ENCODE measurements at regions not wholly inside any gene's neighbourhood (a gene's known extent, or its start where the extent isn't known, plus 50 kb on each side); places are given as distances from the start of the nearest gene placed in this dataset.

DNA sequence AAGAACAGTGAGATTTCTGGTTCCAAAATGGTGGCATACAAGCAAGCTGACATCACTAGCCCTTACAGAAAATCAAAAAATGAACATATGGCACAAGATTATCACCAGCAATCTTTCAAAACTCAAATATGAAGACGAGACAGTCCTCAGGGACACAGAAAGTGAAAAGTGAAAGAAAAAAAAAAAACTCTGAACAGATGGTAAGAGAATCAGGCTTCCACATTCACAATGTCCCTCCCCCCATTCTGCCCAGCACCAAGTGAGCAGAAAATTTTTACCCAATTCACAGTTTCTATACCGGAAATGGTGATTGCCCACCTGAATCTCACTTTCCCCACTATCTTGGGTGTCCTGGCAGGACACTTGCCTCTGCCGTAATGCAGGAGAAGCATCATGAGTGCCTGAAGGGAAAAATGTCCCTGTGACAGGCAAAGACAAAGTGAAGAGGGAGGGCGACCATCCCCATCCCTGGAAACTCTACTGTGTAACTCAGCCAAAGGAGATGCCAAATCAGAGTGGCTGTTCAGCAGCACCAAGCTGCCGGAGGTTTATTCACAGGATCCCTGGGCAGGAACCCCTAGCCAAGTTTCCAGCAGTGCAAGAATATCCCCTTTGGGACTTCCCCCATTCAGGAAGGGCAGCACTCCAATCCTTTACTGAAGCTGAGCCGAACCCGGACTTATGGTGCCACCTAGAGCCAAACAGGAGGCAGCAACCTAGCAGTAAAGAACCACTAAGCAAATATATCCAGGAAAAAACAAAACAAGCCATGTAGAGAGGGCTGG, 312.2 kb downstream of the LRATD1 start:
- DNase-seq = peak in 1 of 5 donors; percentile 4
- intact Hi-C loops (cut with DNase I) = no loop called here
- no peak for FAIRE-seq
- H3K36me3 ChIP-seq (ENCODE audit: control insufficient read depth in 2 of 3, insufficient read depth in 3 of 3, low read length in 3 of 3) = no peaks in the 10 kb centered on the region
- no peak overlapping the region for H3K9ac ChIP-seq (ENCODE audit: low read length in 3 of 3)
- no peaks in the 10 kb centered on the region for H3K9me3 ChIP-seq (ENCODE audit: control insufficient read depth in 2 of 3, insufficient read depth in 1 of 3, low read length in 3 of 3)
- no peaks in the 10 kb centered on the region for H3K4me1 ChIP-seq (ENCODE audit: control insufficient read depth in 2 of 3, insufficient read depth in 2 of 3, low read depth in 1 of 3, low read length in 3 of 3)
- H3K27me3 ChIP-seq (ENCODE audit: control insufficient read depth, insufficient read depth, low read length) = no peaks in the 10 kb centered on the region
- TF ChIP-seq, protein P1, sequence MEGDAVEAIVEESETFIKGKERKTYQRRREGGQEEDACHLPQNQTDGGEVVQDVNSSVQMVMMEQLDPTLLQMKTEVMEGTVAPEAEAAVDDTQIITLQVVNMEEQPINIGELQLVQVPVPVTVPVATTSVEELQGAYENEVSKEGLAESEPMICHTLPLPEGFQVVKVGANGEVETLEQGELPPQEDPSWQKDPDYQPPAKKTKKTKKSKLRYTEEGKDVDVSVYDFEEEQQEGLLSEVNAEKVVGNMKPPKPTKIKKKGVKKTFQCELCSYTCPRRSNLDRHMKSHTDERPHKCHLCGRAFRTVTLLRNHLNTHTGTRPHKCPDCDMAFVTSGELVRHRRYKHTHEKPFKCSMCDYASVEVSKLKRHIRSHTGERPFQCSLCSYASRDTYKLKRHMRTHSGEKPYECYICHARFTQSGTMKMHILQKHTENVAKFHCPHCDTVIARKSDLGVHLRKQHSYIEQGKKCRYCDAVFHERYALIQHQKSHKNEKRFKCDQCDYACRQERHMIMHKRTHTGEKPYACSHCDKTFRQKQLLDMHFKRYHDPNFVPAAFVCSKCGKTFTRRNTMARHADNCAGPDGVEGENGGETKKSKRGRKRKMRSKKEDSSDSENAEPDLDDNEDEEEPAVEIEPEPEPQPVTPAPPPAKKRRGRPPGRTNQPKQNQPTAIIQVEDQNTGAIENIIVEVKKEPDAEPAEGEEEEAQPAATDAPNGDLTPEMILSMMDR (IDR thresholded peaks at IDR 0.05; ENCODE audit: borderline replicate concordance, extremely low read depth, insufficient read depth) = peak; percentile 29
- H3K4me3 ChIP-seq (ENCODE audit: low read length in 3 of 3) = no peak overlapping the region
- H3K27ac ChIP-seq (ENCODE audit: low read depth in 2 of 2, low read length in 2 of 2) = no peak overlapping the region

DNA sequence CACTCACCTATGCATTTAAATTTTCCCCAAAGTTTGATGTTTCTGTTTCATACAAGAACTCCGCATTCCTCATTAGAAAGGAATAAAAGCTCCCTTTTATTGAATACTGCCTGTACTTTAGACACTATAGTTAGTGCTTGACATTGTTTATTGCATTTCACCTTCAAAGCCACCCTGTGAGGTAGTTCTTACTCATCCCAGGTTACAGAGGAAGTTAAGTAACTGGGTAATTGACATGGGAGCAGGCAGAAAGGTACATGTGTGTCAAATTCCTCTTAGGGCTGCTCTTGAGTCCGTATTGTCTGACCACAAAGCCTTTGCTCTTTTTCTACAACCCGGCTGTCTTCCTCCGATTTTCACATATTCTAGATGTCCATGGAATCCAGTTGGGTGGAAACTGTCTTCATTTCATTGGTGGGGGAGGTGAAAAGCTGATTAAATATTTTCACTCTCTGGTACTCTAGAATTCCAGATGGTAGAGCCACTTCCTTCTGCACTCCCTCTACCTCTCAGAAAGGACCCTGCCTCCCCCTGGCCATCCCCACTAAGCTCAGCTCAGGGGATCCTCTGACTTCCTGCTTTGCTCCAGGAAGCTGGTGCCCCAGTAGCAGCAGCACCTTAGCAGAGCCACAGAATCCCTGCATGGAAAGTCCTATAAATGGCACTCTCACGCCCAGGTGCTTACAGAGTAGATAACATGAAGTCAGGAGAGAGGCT, 319.2 kb downstream of the LRATD1 start:
- H3K4me1 ChIP-seq (ENCODE audit: control insufficient read depth in 2 of 3, insufficient read depth in 2 of 3, low read depth in 1 of 3, low read length in 3 of 3) = no peaks in the 10 kb centered on the region
- no peak for DNase-seq
- H3K27me3 ChIP-seq (ENCODE audit: control insufficient read depth, insufficient read depth, low read length) = no peaks in the 10 kb centered on the region
- no peak overlapping the region for H3K27ac ChIP-seq (ENCODE audit: low read depth in 2 of 2, low read length in 2 of 2)
- H3K36me3 ChIP-seq (ENCODE audit: control insufficient read depth in 2 of 3, insufficient read depth in 3 of 3, low read length in 3 of 3) = no peaks in the 10 kb centered on the region
- intact Hi-C loops (cut with DNase I) = no loop called here
- no peak overlapping the region for H3K4me3 ChIP-seq (ENCODE audit: low read length in 3 of 3)
- TF ChIP-seq, protein P1 (IDR thresholded peaks at IDR 0.05; ENCODE audit: borderline replicate concordance, extremely low read depth, insufficient read depth) = no peak
- no peak for FAIRE-seq
- H3K9ac ChIP-seq (ENCODE audit: low read length in 3 of 3) = no peak overlapping the region
- H3K9me3 ChIP-seq (ENCODE audit: control insufficient read depth in 2 of 3, insufficient read depth in 1 of 3, low read length in 3 of 3) = no peaks in the 10 kb centered on the region

DNA sequence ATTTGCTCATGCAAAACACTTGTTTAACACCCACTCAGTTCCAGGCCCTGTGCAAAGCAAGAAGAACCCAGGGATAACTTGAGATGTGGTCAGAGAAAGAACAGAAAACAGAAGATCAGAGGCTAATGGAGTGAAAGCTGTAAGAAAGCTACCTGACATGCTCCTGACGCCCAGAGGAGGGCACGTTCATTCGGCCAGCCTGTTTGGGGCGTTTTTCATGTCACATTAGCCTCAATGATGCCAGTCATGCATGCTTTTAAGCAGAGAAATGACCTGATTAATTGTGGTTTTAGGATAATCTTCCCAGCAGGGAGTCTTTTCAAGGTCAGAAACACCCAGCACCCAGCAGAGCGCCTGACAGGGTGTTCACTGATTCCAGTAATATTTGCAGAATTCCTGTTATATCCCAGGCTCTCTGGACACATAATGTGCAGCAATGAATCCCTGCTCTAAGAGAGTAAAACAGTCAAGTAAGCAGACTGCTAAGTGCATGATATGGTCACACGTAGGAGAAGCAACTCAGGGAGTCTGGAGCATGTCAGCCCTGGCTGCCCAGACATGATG, 320.0 kb downstream of the LRATD1 start:
- Histone ChIP-seq H3K4me3 (ENCODE audit: low read length in 3 of 3) (no peak overlapping the region), H3K4me1 (ENCODE audit: control insufficient read depth in 2 of 3, insufficient read depth in 2 of 3, low read depth in 1 of 3, low read length in 3 of 3) (no peaks in the 10 kb centered on the region), H3K27me3 (ENCODE audit: control insufficient read depth, insufficient read depth, low read length) (no peaks in the 10 kb centered on the region), H3K9me3 (ENCODE audit: control insufficient read depth in 2 of 3, insufficient read depth in 1 of 3, low read length in 3 of 3) (no peaks in the 10 kb centered on the region), H3K27ac (ENCODE audit: low read depth in 2 of 2, low read length in 2 of 2) (no peak overlapping the region), H3K36me3 (ENCODE audit: control insufficient read depth in 2 of 3, insufficient read depth in 3 of 3, low read length in 3 of 3) (no peaks in the 10 kb centered on the region), H3K9ac (ENCODE audit: low read length in 3 of 3) (no peak overlapping the region)
- FAIRE-seq (no peak), DNase-seq (no peak)
- intact Hi-C loops (cut with DNase I) = no loop called here
- TF ChIP-seq, protein P1 (IDR thresholded peaks at IDR 0.05; ENCODE audit: borderline replicate concordance, extremely low read depth, insufficient read depth) = no peak
